ENCODE measurements at regions not wholly inside any gene's neighbourhood (a gene's known extent, or its start where the extent isn't known, plus 50 kb on each side); places are given as distances from the start of the nearest gene placed in this dataset.

DNA sequence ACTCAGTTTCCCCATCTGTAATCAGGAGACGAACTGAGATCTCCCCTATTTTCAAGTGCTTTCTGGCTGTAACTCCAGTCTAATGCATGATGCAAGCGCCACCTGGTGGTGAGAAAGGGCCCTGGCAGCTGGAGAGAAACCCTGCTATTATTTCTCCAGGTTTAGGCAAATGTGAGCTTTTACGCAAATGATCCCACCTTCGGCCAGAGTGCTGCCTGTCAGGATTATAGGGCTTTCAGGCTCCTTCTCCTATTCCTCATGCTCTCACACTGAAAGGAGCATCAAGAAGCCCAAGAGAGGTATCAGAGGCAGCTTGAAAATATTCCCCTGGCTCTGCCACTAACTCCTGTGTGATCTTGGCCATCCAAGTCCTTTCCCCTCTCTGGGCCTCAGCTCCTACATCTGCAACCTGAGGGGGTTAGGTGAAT, 93.9 kb upstream of the RASGRF1 start:
- DNase-seq = peak; percentile 38

DNA sequence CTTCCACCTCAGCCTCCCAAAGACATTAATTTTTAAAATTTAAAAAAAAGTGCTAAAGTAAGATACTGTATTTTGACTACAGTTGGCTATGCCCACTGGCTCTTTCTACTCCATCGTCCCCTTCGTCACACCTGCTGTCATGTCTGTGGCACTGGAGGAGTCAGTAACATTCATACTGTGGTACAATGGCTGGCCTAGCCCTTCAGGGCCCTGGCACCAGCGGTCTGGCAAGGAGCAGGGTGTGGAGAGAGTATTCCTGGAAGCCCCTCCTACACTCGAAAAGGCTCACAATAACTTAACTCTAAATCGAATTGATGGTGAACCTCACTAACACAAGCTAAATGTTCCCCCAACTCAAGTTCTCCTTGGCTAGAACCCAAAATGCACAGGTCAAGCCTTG, 89.7 kb upstream of the RASGRF1 start:
- DNase-seq = no peak

DNA sequence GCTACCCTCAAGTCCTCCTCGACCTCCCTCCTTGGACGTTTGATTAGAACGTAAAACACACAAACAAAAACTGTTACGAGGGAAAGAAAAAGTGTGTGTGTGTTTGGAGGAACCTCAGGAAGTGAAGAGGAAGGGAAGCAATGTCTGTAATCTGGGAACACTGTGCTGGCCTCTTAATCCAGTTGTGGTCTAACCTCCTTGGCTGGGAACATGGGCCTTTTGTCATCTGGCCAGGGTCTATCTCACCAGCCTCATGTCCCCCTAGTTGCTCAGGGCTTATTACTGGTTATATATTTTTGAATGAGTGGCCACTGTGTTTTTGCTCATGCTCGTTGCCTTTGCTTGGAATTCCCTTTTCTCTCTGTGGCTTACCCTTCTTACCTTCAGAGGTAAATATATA, 89.0 kb upstream of the RASGRF1 start:
- DNase-seq = no peak

DNA sequence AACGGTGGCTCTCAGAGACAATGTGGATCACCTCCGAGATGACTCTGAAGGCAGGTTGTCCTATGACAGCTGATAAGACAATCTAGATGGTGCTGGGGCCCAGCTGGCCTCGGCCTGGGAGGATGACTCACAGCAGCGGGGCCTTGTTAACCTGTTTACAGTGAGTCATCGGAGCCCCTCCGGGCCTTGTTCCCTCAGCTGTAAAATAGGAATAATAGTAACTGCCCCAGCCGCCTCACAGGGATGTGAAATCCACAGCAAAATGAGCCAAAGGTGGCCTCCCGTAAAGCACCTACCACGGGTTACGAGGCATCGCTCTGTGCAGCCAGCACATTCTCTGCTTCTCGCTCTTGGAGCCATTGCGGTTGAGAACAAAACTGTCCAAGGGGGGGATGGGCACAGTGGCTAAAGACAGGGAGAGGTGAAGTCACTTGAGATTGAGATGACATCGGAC, 88.6 kb upstream of the RASGRF1 start:
- no peak for DNase-seq

DNA sequence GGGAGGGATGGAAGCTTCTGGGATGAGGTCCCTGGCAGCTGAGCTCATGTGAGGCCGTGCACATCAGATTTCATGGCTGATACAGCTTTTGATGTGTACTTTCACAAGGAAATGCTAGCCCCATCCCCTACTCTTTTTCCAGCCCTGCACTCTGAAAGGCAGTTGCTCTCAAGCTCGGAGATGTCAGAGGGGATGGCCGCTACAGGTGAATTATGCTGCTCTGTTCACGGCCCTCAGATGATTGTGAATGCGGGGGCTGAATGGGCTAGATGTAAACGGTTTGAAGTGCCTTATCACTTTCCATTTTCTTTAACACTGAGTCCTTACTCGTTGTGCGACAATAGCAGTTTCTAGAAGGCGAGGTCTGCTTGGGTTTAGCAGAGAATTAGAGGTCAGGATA, 88.0 kb upstream of the RASGRF1 start:
- DNase-seq = no peak

DNA sequence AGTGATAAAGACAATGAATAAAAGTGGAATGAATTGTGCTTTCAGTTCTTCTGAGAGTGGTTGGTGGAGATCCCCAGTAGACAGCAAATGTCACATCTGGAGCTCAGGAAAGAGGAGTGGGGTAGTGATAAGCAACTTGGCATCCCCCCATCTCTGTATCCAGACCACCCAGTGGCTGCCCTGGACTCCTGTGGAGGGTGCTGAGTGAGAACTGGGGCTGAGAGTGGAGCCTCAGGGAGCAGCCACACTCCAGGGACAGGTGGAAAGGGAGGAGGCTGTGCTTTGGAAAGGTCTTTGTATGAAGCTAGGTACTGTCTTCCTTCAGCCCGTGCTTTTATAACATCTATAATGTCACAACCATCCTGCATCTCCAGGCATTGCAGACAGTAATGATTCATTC, 85.6 kb upstream of the RASGRF1 start:
- DNase-seq = no peak

DNA sequence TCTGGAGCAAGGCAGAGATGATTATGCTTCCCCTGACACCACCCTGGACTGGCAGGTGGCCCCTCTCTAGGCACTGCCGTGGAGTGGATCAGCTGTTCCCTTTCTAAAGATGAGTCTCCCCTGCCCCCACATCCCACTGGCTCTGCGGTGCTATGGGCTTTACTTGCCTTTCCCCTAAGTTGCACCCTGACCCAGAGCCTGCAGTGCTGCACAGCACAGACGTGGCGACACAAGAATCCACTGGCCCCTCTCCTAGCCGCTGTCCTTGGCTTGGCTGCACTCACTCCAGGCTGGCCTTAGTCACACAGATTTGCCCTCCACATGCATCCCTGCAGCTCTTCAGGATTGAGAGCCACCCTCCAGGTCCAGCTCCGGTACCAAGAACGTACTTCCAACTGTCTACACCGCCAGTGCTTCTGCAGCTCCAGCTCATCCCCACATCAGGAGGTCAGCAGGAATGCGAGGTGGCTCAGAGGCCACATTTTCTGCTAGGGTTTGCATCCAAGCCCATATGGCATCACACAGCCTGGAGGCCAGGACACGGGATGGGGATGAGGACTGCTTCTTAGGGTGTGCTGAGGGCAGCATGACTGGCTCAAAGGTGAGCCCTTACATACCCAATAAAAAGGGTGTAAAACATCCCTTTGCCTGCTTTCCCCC, 82.4 kb upstream of the RASGRF1 start:
- DNase-seq = no peak

DNA sequence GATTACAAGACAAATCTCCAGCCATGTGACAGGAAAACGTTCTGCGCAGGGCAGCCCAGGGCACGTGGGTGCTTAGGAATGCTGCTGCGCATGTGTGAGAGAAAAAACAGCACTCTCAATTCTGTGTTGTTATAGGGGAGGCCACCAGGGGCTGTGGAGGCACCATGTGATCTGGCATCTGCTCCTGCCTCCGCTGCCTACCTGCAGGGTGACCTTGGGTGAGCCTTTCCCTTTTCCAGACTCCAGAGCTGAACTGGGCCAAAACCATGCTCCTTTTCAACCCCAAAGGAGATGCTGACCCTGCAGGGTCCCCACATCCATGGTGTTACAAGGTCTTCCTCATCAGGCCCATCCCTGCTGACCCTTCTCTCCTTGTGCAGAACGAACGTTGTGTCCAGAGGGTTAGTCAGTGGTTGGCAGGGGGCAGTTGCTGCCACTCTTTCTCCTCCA, 81.5 kb upstream of the RASGRF1 start:
- DNase-seq = no peak

DNA sequence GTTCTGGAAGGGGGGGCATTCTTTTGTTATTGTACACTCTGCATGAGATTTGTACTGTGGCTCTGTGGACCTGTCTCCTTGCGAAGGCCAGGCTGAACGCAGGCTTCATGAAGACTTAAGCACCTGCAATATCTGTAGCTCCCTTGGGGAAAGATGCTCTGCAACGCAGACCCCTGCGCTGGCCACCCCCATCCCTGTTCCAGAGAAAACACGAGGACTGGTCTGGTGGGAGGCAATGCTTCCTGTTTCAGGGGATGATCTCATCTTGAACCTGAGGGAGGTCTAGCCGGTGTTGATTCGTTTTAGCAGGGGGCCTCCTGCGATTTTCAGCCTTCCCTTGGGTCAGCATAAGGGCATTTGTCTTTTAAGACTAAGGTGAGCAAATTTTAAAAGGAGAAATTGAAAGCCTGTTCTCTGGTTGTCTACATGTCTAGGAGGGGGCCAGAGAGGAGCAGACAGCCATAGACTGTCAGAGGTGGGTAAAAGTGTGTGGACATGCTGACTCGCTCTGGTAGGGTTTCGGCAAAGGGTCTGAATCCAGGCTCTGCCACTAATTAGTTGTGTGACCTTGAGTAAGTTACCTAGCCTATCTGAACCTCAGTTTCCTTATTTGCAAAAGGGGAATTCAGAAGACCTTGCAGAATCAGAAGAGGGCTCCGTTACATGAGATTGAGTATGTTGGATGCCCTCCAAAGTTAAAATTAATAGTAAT, 80.9 kb upstream of the RASGRF1 start:
- no peak for DNase-seq

DNA sequence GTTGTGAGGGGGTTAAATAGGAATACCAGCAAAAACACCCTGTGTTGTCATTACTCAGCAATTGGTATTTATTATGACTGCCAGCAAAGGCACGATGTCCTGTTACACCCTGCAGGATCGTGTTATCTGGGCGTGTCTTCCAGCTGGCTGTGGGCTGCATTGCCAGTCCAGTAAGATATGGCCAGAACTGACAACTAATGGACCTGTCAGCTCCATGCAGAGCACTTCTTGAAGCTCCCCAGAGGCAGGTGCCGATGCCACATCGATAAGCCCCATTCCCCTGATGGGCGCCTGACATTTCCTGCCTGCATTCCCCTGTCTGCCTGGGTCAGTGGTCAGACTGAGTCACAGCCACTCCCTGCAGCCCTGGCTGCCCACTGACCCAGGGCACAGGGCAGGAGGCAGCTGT, 79.7 kb upstream of the RASGRF1 start:
- DNase-seq = no peak

DNA sequence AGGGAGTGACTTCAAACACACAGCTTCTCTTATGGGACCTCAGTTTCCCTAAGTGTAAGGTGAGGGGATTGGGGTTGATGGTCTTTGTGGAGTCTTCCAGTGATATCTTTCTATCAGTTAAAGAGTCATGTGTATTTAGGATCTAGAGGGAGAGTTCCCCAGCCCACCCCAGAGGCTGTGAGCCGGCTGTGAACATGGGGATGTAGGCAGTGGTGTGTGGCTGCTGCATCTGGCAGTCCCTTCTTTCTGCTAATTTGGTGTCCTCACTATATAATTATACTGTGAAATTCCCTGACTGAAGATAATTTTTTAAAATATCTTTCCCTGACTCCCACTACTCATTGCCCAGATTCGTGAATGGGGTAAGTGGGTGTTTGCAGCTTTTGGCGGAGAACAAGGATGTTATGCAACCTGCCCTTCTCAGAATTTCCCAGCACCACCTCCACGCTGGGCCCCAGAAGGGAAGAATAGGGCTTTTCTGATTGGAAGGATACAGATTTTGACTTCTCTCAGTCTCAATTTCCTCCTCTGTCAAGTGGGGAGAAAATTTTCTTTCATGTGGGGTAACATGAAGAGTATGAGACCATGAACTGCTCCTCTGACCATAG, 79.0 kb upstream of the RASGRF1 start:
- DNase-seq = no peak

DNA sequence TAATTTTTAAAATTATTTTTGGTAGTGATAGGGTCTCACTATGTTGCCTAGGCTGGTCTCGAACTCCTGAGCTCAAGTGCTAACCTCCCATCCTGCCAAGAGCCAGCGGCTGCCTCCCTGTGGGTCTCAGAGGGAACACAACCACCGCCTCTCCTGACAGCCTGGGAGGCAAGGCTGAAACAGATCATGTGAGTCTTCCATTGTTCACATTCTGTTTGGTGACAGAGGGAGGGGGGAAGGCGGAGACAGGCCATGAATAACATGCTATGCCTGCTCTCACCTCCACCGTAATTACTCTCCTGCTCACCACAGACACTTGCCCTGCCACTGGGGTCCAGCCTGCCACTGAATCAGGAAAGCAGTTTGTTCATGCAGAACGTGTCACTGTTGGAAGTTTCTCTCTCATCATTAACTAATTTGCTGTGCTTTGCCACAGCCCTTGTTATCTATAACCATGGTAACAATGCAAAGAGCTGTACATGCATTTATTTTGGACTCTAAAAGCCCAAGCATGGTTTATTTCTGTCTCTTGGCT, 78.4 kb upstream of the RASGRF1 start:
- peak; percentile 79 for DNase-seq

DNA sequence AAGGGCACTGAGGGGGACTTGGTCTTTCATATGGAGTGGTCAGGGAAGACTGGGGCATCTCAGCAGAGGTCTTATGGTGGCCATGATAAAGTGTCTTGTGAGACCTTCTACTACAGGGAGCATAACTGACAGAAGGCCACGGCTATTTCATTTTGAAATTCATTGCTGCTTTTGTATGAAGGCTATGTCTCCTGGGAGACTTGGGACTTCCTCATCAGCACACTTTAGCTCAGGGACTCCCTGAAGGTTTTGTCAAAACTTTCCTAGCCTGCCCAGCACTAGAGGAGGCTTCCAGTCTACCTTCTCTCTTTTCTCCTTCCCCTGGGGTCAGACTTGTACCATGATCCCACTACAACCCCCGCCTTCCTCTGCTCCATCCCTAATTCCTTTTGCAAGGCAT, 77.2 kb upstream of the RASGRF1 start:
- DNase-seq = no peak

DNA sequence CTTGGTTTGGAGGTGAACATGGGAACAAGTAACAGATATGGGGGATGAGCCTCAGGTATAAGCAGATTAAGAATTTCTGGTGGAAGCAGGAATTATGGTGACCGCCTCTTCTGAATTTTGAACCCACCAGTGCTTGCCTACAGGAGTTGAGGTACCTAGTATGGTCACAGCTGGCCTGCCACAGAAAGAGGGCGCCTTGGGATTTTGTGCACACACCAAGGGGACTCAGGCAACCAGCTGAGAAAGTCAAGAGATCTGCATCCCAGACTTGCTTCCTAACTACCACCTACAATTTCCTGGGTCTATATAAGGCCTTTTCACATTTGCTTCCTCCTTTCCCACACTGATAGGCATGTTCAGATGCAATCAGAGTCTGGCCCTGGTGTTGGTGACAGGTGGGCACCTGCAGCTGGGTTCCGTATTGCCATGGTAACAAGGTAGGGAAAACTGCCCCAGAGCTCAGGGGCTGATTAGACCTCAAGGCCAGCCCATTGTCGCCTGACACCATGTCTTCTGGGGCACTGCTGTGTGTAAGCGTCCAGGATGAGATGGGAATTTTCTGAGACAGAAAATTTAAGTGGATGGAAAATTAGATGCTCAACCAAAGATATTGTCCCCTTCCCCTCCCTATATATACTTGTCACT, 75.9 kb upstream of the RASGRF1 start:
- DNase-seq = no peak

DNA sequence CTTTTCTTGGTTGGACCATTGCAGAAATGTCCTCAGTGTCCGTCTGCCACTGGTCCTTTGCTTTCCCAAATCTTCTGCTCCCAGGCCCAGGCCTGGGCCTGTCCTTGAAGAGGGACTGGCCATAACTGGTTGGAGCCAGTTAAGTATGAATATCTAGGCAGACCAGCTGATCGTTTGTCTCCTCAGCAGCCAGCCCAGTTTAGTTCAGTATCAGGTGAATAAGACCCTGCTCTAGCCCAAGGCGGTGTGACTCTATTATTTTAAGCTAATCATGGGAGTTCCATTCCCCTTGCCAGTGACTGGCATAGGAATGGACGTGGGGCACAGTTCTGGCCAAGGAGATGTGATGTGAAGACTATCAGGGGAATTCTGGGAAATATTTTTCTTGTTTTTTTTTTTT, 73.9 kb upstream of the RASGRF1 start:
- no peak for DNase-seq

DNA sequence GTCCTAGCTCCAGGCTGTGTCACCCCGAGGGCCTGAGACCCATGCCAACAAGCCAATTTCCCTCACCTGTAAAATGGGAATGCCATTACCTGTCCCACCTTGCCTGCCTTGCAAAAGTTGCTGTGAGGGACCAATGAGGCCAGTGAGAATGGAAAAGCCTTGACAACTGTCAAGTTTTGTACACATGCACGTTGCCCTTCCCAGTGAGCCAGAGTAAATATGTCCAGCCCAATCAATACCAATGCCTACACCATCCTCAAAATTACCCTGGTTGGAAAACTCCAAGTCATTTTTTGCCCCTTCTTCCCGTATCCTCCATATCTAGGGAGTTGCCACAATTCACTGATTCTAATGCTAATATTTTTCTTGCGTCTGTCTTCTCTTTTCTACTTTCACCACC, 73.5 kb upstream of the RASGRF1 start:
- DNase-seq = no peak

DNA sequence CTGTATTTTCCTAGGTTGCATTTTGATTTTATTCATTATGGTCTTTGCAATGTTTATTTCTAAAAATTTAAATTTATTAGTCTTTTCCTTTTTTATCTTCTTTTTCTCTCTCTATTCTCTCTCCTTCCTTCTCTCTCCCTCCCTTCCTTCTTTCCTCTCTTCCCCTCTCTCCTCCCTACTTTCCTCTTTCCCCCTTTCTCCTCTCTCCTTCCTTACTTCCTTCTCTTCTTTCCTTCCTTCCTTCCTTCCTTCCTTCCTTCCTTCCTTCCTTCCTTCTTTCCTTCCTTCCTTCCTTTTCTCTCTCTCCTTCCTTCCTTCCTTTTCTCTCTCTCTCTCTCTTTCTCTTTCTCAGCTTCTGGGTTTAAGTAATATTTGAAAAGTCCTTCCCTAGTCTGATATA, 72.8 kb upstream of the RASGRF1 start:
- DNase-seq = no peak

DNA sequence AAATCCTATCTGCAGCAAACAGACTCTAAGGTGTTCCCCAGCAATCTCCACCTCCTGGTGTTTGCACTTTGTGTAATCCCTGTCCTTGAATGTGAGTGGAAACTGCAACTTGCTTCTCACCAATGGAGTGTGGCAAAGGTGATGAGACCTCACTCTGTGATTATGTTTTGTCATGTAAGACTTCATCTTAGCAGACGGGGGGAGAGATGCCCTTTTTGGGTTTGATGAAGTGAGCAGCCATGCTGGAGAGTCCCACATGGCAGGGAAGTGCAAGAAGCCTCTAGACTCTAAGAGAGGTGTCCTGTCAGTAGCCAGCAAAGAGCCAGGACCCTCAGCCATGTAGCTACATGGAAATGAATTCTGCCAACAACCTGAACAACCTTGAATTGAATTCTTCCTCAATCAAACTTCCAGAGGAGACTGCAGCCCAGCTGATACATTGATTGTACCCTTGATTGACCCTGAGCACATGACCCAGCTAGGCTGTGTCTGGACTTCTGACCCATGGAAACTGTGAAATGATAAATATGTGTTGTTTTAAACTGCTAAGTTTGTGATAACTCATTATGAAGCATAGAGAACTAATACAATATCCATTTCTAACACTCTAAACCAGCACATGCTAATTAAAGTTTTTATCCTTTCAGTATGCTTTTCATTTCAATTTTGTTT, 71.4 kb upstream of the RASGRF1 start:
- DNase-seq = no peak

DNA sequence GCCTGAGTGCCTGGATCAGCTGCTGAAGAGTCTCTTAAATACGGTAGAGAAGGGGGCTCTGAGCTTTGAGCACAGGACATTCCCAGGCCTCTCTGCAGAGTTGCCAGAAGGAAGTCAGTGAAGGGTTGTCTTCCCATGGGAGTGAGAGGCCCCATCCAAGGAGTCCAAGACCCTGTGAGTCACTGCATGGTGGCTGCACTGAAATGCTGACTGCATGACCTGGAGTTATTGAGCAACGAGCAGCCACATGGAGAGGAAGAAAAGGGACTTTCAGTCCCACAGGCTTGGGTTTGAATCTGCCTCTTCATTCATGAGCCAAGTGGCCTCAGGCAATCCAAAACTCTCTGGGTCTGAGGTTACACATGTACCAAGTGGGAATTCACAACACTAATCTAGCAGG, 69.6 kb upstream of the RASGRF1 start:
- DNase-seq = no peak

DNA sequence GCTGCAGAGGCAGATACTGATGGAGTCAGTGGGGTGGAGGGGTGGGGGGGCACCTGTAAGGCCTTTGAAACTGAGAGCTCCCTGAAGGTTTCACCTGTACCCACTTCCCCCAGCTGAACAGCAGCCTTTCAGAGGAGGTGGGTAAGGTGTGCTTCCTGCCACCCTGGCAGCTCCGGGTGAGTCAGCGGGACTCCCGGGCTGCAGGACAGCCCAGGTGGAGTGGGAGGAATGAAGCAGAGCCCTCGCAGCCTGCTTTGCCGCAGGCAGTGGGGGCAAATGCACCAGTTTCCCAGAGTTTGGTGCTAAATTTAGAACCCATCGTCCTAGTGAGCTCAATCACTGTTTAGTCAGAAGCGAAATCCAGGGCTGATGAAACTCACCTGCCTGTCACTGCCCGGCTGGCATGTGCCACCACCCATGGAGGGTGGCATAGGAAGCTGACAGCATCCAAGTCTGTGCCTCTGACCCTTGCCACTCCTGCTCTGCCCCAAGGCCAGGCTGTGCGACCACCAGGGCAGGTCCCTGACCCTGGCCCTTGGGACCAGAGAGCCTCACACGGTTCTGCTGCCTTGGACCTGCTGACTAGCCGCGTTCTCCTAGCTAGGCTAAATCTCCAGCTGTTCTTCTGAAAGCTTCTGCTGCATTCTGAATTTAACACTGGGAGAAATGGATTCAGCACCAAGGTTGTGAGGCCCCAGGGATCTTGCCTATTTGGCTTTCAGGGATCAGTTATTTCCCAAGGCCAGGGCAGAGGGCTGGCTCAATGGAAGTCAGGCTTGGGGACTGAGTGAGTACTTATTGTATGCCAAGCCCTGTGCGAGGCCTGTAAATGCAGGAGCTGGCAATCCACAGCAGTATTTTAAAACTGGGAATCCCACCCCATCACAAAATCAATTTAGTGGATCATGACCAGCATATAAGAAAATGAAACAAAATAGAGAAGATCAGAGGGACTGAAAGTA, 67.3 kb upstream of the RASGRF1 start:
- DNase-seq = no peak

DNA sequence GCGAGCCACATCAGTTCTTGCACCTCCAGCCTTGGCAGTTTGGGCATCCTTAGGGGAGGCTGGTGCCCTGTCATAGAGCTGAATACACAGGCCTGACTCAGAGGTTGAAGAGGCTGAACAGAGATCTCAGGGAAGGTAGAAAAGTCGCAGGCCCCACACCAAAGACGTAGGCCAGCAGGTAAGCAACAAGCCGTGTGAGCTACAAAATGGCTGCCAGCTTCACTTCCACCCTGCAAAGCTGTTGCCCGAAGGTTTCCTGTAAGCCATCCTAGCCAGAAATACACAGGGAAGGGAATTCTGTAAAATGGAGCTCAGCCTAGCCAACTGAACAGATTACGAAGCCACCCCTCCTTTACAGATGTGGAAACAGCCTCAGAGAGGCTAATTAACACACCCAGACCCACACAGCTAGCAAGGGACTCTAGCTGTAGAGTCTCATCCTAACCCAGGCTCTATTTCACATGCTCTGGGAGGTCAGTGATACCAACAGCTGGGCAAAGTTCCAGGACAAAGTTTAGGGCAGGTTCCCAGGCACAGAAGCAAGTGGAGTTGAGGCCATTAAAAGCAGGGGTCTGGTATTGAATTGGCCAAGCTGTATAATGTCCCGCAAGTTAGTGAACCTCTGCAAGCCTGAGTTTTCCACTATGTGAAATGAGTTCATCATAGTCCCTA, 66.3 kb upstream of the RASGRF1 start:
- DNase-seq = no peak
